ENCODE measurements at regions not wholly inside any gene's neighbourhood (a gene's known extent, or its start where the extent isn't known, plus 50 kb on each side); places are given as distances from the start of the nearest gene placed in this dataset.
"Not testable (repeated sequence)": the region's sequence is repeated elsewhere in the genome, so short reads cannot be mapped to it uniquely, and the experiment has no call there.

DNA sequence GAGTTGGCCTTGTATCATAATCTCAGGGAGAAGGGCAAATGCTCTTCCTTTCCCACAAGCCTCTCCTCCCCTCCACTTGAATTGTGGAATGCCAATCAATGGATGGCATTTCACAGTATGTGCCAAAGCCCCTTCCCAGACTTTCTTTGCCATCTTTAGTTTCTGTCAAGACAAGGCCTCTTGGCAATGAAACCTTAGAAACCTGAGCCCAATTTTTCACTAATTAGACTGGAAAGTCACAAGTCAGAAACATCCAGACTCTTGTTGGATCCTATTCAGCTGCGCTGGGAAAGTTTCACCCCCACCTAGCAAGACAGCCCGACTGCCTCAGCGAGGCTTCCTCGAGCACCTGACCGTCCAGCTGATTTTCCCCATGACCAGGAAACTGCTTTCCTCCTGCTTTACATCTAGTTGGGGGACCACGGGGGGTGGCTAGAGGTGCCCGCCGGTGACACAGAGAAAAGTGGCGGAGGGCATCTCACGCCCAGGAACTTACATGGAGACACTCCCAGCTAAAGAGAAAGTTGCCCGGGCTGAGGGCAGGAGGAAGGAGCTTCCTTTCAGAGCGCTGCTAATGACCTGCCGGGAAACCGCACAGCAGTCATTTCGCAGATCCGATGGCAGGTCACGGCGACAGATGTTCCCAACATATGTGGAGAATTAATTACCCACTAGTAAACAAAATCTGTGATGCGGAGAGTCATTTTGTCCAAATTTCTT is 302.6 kb upstream of the RRP15 start:
- Mint-ChIP-seq H3K4me1 (no peaks in the 10 kb centered on the region), H3K27ac (no peak overlapping the region), H3K36me3 (no peaks in the 10 kb centered on the region), H3K9me3 (no peaks in the 10 kb centered on the region), H3K4me3 (no peak overlapping the region), H3K27me3 (ENCODE audit: low read depth) (peaks cover 20% of the 10 kb centered on the region)
- no peak for DNase-seq (ENCODE audit: low spot score in 2 of 2, unreplicated experiment in 2 of 2)
- TF ChIP-seq CTCF (IDR thresholded peaks at IDR 0.05; ENCODE audit: unreplicated experiment), result no peak

DNA sequence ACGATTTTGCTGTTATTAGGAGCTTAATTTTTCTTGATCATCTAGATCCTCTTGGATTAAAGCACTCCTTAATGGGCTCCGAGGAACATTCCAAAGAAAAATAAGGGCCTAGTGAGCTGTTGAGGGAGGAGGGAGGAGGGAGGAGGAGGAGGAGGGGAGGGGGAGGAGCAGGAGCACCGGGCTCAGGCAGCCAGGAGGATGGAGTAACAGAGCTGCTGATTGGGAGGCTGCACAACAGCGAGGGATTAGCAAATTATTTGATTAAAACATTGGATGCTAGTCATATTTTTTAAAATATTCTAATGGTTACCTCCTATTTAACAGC is 302.1 kb upstream of the RRP15 start:
- no peak for DNase-seq (ENCODE audit: low spot score in 2 of 2, unreplicated experiment in 2 of 2)
- H3K27me3 Mint-ChIP-seq (ENCODE audit: low read depth), result peaks cover 18% of the 10 kb centered on the region
- no peaks in the 10 kb centered on the region for H3K36me3 Mint-ChIP-seq
- H3K27ac Mint-ChIP-seq, result no peak overlapping the region
- H3K4me1 Mint-ChIP-seq, result no peaks in the 10 kb centered on the region
- H3K9me3 Mint-ChIP-seq, result no peaks in the 10 kb centered on the region
- H3K4me3 Mint-ChIP-seq, result no peak overlapping the region
- TF ChIP-seq CTCF (IDR thresholded peaks at IDR 0.05; ENCODE audit: unreplicated experiment), result no peak

GRCh38 chr1:217985641-217986040 is 299.5 kb upstream of the RRP15 start:
- Mint-ChIP-seq H3K4me1 (no peaks in the 10 kb centered on the region), H3K36me3 (no peaks in the 10 kb centered on the region), H3K27ac (no peak overlapping the region), H3K4me3 (no peak overlapping the region), H3K9me3 (no peaks in the 10 kb centered on the region), H3K27me3 (ENCODE audit: low read depth) (peaks cover 14% of the 10 kb centered on the region)
- no peak for DNase-seq (ENCODE audit: low spot score in 2 of 2, unreplicated experiment in 2 of 2)
- no peak for TF ChIP-seq CTCF (IDR thresholded peaks at IDR 0.05; ENCODE audit: unreplicated experiment)

DNA sequence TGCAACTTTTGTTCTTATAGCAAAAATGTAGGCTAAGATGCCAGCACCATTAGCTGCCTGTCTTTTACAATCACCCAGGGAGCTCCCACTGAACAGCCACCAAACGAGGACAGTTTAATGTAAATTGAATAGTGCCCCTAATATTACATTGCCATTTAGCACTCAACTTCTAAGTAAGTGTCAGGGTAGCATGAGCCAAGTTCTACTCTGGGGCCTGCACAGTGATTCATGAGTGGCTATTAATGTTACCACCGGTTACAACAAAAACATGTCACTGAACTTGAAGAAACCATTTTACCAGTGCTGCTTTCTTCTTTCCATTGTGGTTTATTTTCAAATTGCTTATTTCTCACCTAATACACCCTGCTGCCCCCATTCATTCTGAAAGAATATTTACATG is 295.6 kb upstream of the RRP15 start:
- no peak for DNase-seq (ENCODE audit: low spot score in 2 of 2, unreplicated experiment in 2 of 2)
- H3K9me3 Mint-ChIP-seq, result no peaks in the 10 kb centered on the region
- H3K36me3 Mint-ChIP-seq, result no peaks in the 10 kb centered on the region
- no peaks in the 10 kb centered on the region for H3K4me1 Mint-ChIP-seq
- H3K27me3 Mint-ChIP-seq (ENCODE audit: low read depth), result peaks cover 8% of the 10 kb centered on the region
- no peak for TF ChIP-seq CTCF (IDR thresholded peaks at IDR 0.05; ENCODE audit: unreplicated experiment)
- no peak overlapping the region for H3K27ac Mint-ChIP-seq
- no peak overlapping the region for H3K4me3 Mint-ChIP-seq

GRCh38 chr1:217993439-217993838 is 291.7 kb upstream of the RRP15 start:
- H3K4me3 Mint-ChIP-seq, result no peak overlapping the region
- H3K27ac Mint-ChIP-seq, result no peak overlapping the region
- H3K27me3 Mint-ChIP-seq (ENCODE audit: low read depth), result peaks cover 9% of the 10 kb centered on the region
- H3K4me1 Mint-ChIP-seq, result no peaks in the 10 kb centered on the region
- DNase-seq (ENCODE audit: low spot score in 2 of 2, unreplicated experiment in 2 of 2), result no peak
- no peak for TF ChIP-seq CTCF (IDR thresholded peaks at IDR 0.05; ENCODE audit: unreplicated experiment)
- H3K9me3 Mint-ChIP-seq, result no peaks in the 10 kb centered on the region
- no peaks in the 10 kb centered on the region for H3K36me3 Mint-ChIP-seq

DNA sequence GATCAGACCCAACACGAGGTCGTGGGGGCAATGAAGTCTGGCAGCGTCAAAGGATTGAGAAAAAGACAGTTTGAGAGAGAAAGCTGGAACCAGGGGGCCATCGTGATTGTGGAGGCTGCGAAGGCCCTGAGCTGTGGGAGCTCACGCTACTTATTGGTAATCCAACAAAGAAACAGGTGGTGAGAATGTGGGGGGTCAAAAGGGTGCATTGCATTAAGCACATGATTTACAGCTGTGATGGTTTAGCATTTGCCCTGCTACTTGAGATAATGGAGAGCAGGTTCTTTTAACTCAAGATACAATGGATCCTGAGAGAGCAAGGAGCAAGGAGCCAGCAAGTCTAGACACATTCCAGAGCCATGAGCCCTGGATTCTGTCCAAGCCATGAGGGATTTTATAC is 276.8 kb upstream of the RRP15 start:
- DNase-seq (ENCODE audit: low spot score in 2 of 2, unreplicated experiment in 2 of 2); H3K27ac Mint-ChIP-seq; H3K27me3 Mint-ChIP-seq (ENCODE audit: low read depth); H3K9me3 Mint-ChIP-seq; H3K4me3 Mint-ChIP-seq; H3K36me3 Mint-ChIP-seq; H3K4me1 Mint-ChIP-seq: not testable (repeated sequence)

GRCh38 chr1:218015106-218015505 is 270.0 kb upstream of the RRP15 start:
- H3K9me3 Mint-ChIP-seq, result peaks cover 21% of the 10 kb centered on the region
- H3K27me3 Mint-ChIP-seq (ENCODE audit: low read depth); H3K27ac Mint-ChIP-seq; H3K4me1 Mint-ChIP-seq; H3K36me3 Mint-ChIP-seq; DNase-seq (ENCODE audit: low spot score in 2 of 2, unreplicated experiment in 2 of 2); H3K4me3 Mint-ChIP-seq: not testable (repeated sequence)

Measured in mesothelial cell of epicardium (in vitro differentiated cells).